Fibroblast of skin of scalp (primary cell): ENCODE measurements at regions not wholly inside any gene's neighbourhood (a gene's known extent, or its start where the extent isn't known, plus 50 kb on each side); places are given as distances from the start of the nearest gene placed in this dataset.
"Not testable (repeated sequence)": the region's sequence is repeated elsewhere in the genome, so short reads cannot be mapped to it uniquely, and the experiment has no call there.

Experiments
- DNase-seq: peaks from one replicate; pipeline ENCODE4 v3.0.0-alpha.2; 2013

DNA sequence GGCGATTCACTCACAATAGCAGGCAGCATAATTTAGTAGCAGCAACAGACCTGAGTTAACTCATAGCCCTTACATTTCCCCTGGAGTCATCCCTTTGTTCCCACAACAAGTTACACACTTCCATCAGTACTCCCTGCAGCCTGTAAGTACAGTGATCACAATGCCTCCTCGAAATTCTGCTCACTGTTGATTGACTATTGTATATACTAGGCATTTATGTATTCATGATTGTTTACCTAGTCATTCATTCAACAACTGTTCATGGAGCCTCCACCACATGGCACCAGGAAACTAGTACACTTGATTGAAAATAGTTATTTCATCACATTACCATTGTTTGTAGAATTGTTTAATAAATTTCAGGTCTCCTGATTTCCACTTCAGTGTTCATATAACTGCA, 71.4 kb upstream of the P3H2 start:
- DNase-seq = no peak

DNA sequence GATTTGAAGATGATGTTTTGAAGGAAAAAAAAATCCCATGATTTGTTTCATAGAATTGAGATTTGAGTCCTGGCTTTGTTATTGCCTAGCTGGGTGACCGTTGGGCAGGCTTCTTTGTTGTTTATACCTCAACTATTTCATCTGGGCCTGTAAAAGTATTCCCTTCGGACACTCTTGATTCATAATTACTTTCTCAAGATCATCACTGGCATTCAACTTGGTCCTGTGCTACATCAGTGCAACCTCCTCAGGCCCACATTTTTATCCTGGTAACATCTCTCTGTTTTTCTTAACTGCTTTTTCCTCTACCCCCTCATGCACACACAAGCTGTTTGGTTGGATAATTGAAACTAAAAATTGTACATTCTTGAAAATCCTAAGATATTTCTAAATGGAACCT, 67.5 kb upstream of the P3H2 start:
- DNase-seq = peak; percentile 37

DNA sequence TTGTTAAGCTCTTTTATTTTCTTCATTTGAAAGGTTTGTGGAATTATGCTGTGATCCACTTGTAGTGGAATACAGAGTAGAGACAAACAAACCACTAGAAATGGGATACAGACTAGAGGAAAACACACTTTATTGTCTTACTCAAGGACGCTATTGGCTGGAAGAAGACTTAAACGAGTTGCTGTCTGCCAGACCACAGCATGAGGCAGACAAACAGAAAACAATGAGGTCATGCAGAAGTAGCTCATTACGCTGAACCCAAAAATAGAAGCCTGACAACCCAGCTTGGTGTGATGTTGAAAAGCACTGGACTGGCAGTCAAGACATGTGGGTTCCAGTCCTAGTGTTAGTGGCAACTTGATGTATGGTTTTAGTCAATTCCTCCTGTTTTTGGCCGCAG, 62.4 kb upstream of the P3H2 start:
- DNase-seq = peak; percentile 94

DNA sequence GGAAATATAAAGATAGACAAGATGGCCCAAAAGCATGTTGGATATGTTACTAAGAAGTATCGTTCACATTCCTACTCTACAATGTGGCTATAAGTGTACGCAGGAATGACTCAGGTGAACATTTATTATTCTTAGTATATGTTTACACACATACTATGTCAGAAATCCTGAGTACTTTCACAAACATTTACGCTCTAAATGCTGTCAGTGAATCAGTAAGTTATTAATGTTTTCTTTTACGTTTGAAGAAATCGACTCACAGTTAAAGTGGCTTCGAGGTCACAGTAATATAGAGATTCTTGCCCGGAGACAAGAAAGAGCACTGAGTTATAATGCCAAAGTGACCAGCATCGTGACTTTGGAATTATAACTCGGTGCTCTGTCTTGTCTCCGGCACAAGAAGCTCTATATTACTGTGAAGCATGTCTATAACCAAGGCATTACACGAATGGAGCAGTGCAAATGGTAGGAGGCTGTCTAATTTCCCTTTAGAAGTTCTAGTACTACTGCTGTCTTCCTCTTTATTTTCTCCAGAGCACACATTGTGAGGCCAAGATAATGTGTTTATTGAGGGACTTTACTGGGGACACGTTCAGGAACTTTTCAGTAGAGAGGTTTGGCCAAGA, 61.8 kb upstream of the P3H2 start:
- DNase-seq = peak; percentile 38

DNA sequence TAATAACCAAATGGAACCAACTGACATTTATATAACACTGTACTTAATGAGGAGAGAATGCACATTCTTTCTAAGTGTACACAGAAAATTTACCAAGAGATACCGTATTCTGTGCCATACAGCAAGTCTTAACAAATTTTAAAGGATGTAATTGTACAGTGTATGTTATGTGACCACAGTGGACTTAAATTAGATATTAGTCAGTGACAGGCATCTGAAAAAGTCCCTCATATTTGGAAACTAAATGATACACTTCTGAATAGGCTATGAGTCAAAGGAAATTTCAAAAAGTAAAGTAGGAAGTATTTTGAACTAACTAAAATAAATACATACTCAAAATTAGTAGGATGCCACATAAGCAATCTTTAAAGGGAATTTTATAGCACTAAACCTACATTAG, 59.6 kb upstream of the P3H2 start:
- DNase-seq = peak; percentile 63

DNA sequence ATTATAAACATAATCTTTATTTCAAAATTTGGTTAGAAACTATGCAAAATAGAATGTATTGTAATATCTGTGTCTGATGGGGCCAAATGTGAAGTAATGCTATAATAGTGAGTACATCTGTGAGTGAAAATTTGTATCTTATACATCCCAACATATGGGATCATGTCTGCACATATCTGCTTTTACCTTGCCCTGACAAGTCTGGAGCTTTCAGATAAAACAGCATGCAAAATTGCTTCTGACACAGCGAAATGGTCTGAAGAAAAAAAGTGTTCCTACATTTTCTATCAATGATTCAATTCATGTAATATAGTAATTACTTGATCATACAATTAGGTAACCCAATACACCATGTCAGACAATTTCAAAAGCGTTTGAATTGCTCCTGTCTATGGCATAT, 58.1 kb upstream of the P3H2 start:
- no peak for DNase-seq

DNA sequence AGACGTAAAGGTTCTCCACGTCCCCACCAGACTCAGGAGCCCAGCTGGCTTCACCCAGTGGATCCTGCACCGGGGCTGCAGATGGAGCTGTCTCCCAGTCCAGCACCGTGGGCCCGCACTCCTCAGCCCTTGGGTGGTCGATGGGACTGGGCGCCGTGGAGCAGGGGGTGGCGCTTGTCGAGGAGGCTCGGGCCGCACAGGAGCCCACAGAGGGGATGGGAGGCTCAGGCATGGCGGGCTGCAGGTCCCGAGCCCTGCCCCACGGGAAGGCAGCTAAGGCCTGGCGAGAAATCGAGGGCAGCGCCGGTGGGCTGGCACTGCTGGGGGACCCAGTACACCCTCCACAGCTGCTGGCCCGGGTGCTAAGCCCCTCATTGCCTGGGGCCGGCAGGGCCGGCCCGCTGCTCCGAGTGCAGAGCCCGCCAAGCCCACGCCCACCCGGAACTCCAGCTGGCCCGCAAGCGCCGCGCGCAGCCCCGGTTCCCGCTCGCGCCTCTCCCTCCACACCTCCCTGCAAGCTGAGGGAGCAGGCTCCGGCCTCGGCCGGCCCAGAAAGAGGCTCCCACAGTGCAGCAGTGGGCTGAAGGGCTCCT, 56.3 kb upstream of the P3H2 start:
- not testable (repeated sequence) for DNase-seq

DNA sequence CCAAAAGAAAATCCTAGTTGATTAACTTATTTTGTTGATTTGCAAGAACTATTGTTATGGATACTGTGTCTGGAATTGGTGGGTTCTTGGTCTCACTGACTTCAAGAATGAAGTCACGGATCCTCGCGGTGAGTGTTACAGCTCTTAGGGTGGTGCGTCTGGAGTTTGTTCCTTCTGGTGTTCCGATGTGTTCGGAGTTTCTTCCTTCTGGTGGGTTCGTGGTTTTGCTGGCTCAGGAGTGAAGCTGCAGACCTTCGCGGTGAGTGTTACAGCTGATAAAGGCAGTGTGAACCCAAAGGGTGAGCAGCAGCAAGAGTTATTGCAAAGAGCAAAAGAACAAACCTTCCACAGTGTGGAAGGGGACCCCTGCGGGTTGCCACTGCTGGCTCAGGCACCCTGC, 55.4 kb upstream of the P3H2 start:
- DNase-seq = not testable (repeated sequence)

DNA sequence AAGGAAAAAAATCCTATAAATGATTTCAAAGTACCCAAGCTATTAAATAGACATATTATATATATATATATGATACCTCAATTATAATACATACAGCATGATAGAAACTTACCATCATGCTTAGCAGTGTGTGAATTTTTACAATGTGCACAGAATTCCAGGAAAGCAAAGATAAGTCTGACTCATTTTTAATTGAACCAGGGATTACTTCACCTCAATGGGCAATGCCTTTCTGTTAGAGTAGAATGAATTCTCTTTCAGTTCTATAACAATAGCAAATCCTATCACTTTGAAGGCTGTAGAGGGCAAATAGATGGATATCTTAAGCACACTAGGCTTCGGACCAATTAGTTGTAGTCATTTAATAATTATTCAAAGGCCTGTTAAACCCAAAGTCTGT, 54.8 kb upstream of the P3H2 start:
- DNase-seq = no peak

DNA sequence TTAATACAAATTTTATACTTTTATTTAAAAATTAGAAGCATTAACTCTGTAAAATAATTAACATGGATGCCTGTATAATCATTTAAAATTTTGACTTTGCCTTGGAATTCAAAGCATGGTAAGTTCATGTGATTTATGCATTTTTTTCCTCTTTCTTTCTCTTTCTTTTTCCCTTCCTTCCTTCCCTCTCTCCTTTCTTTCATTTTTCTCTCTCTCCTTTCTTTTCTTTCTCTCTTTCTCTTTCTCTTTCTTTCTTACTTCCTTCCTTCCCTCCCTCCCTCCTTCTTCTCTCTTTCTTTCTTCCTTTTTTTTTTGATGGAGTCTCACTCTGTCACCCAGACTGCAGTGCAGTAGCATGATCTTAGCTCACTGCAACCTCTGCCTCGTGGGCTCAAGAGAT, 53.8 kb upstream of the P3H2 start:
- DNase-seq = no peak

DNA sequence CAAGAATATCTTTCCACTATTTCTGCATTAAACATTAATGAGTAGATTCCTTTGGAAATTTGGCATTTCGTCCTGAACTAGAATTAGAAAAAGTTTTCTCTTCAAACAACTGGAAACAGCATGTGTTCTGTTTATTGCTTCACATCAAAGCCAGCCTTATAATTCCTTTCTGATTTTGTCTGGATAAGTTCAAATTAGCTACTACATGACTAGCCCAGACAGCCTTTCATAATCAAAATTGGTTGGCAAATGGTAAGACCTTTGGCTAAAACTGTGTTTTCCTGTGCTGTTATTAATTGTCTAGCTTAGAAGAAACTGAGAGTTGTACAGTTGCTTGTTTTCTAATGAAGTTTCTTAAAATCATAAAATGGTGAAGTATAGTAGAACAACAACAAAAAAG, 52.7 kb upstream of the P3H2 start:
- DNase-seq = no peak

DNA sequence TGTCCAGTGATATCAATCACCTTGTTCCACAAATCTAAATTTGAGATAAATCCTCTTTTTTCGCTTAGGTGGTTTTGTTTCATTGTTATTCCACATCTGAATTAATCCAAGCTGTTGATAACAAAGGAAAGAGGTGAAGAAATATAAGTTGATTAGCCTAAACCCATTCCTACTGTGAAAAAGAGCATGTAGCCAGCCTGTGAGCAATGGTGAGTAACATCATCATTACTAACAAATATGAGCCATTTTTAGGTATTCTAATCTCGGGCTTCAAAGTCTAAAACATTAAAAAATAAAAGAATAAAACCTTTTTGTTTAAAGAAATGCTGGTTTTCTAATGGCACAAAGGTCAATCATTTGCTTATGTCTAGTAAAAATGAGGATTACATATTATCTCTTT, 52.1 kb upstream of the P3H2 start:
- no peak for DNase-seq
